Activated gamma-delta T cell treated with anti-CD3 and anti-CD28 coated beads, Interleukin-2, amount 50 U/mL, for 16 hours (primary cell): ENCODE measurements at regions not wholly inside any gene's neighbourhood (a gene's known extent, or its start where the extent isn't known, plus 50 kb on each side); places are given as distances from the start of the nearest gene placed in this dataset.
"Not testable (repeated sequence)": the region's sequence is repeated elsewhere in the genome, so short reads cannot be mapped to it uniquely, and the experiment has no call there.

Experiments used
- DNase-seq: peaks from one replicate; pipeline ENCODE4 v3.0.0-alpha.2; 2020; ENCODE audit warnings: low read depth

- DNase-seq = no peak
Observed at GRCh38 chr3:178203650-178204049, 332.6 kb upstream of the KCNMB2 start.

- DNase-seq = no peak
Observed at GRCh38 chr3:178205740-178206139, 330.5 kb upstream of the KCNMB2 start.

- DNase-seq = no peak
Observed at GRCh38 chr3:178206521-178206920, 329.7 kb upstream of the KCNMB2 start.

- not testable (repeated sequence) for DNase-seq
Observed at GRCh38 chr3:178207161-178207560, 329.1 kb upstream of the KCNMB2 start.

- not testable (repeated sequence) for DNase-seq
Observed at GRCh38 chr3:178207627-178208026, 328.6 kb upstream of the KCNMB2 start.

GRCh38 chr3:178209116-178209515 is 327.1 kb upstream of the KCNMB2 start:
- not testable (repeated sequence) for DNase-seq

- not testable (repeated sequence) for DNase-seq
Observed at GRCh38 chr3:178209618-178210017, 326.6 kb upstream of the KCNMB2 start.

- not testable (repeated sequence) for DNase-seq
Observed at GRCh38 chr3:178211086-178211485, 325.1 kb upstream of the KCNMB2 start.

- no peak for DNase-seq
Observed at GRCh38 chr3:178217479-178217878, 318.8 kb upstream of the KCNMB2 start.

- no peak for DNase-seq
Observed at GRCh38 chr3:178218231-178218630, 318.0 kb upstream of the KCNMB2 start.

GRCh38 chr3:178219661-178220060 is 316.6 kb upstream of the KCNMB2 start:
- not testable (repeated sequence) for DNase-seq

- DNase-seq = no peak
Observed at GRCh38 chr3:178223876-178224275, 312.4 kb upstream of the KCNMB2 start.

- DNase-seq = no peak
Observed at GRCh38 chr3:178226094-178226493, 310.1 kb upstream of the KCNMB2 start.

- DNase-seq = no peak
Observed at GRCh38 chr3:178231645-178232044, 304.6 kb upstream of the KCNMB2 start.

- DNase-seq = no peak
Observed at GRCh38 chr3:178233371-178234071, 302.7 kb upstream of the KCNMB2 start.

GRCh38 chr3:178236555-178237277 is 299.5 kb upstream of the KCNMB2 start:
- DNase-seq = no peak

- no peak for DNase-seq
Observed at GRCh38 chr3:178238179-178238578, 298.1 kb upstream of the KCNMB2 start.

- DNase-seq = no peak
Observed at GRCh38 chr3:178244733-178245709, 291.2 kb upstream of the KCNMB2 start.

- no peak for DNase-seq
Observed at GRCh38 chr3:178246004-178246403, 290.2 kb upstream of the KCNMB2 start.

- no peak for DNase-seq
Observed at GRCh38 chr3:178255315-178255714, 280.9 kb upstream of the KCNMB2 start.

GRCh38 chr3:178257491-178257890 is 278.7 kb upstream of the KCNMB2 start:
- no peak for DNase-seq

GRCh38 chr3:178258121-178258520 is 278.1 kb upstream of the KCNMB2 start:
- no peak for DNase-seq
